ENCODE measurements at regions not wholly inside any gene's neighbourhood (a gene's known extent, or its start where the extent isn't known, plus 50 kb on each side); places are given as distances from the start of the nearest gene placed in this dataset.

- no peak for TF ChIP-seq POLR2A (IDR thresholded peaks at IDR 0.05)
- no peak for TF ChIP-seq EP300 (IDR thresholded peaks at IDR 0.05)
- no peak for TF ChIP-seq CTCF (IDR thresholded peaks at IDR 0.05)
- Histone ChIP-seq H3K27me3 (no peaks in the 10 kb centered on the region), H3K36me3 (no peaks in the 10 kb centered on the region), H3K27ac (no peak overlapping the region), H3K9me3 (no peaks in the 10 kb centered on the region), H3K4me3 (no peak overlapping the region), H3K4me1 (no peaks in the 10 kb centered on the region)
- DNase-seq = no peak
- intact Hi-C loops (cut with DNase I) = no loop called here
- 53 to 99% methylated on average over 1 of the region's 1 CpG for WGBS, 2 donors
Observed at GRCh38 chr2:104493698-104494097, 360.2 kb upstream of the POU3F3 start.

GRCh38 chr2:104501342-104501741 lies 352.6 kb upstream of the POU3F3 start:
- DNase-seq = no peak

GRCh38 chr2:104501929-104502328 lies 352.0 kb upstream of the POU3F3 start:
- 89 to 91% methylated on average over 14 of the region's 14 CpGs for whole genome bisulfite sequencing, 2 donors
- no peak for DNase-seq
- Histone ChIP-seq H3K27ac (no peak overlapping the region), H3K27me3 (peaks cover 0 to 4% (median 0%) of the 10 kb centered on the region in 3 donors), H3K9me3 (no peaks in the 10 kb centered on the region), H3K4me1 (no peaks in the 10 kb centered on the region), H3K4me3 (no peak overlapping the region), H3K36me3 (no peaks in the 10 kb centered on the region)
- intact Hi-C loops (cut with DNase I) = no loop called here
- TF ChIP-seq EP300 (IDR thresholded peaks at IDR 0.05) (no peak), POLR2AphosphoS5 (IDR thresholded peaks at IDR 0.05) (no peak), POLR2A (IDR thresholded peaks at IDR 0.05) (no peak), CTCF (IDR thresholded peaks at IDR 0.05) (no peak)

More at GRCh38 chr2:104501342-104501741, 352.6 kb upstream of the POU3F3 start:
- H3K9me3 ChIP-seq = no peaks in the 10 kb centered on the region
- peaks cover 0 to 4% (median 0%) of the 10 kb centered on the region in 3 donors for H3K27me3 ChIP-seq
- H3K27ac ChIP-seq = no peak overlapping the region
- H3K4me1 ChIP-seq = no peaks in the 10 kb centered on the region
- no peak overlapping the region for H3K4me3 ChIP-seq
- H3K36me3 ChIP-seq = no peaks in the 10 kb centered on the region
- intact Hi-C loops (cut with DNase I) = no loop called here
- TF ChIP-seq CTCF (IDR thresholded peaks at IDR 0.05) (no peak), POLR2AphosphoS5 (IDR thresholded peaks at IDR 0.05) (no peak), EP300 (IDR thresholded peaks at IDR 0.05) (no peak), POLR2A (IDR thresholded peaks at IDR 0.05) (no peak)
- WGBS, 2 donors = 90 to 93% methylated on average over 6 of the region's 6 CpGs

GRCh38 chr2:104502901-104503300 lies 351.0 kb upstream of the POU3F3 start:
- no peak for DNase-seq
- WGBS, 2 donors = 73 to 75% methylated on average over 7 of the region's 7 CpGs
- no peaks in the 10 kb centered on the region for H3K9me3 ChIP-seq
- intact Hi-C loops (cut with DNase I) = no loop called here
- no peaks in the 10 kb centered on the region for H3K4me1 ChIP-seq
- peaks cover 0 to 4% (median 0%) of the 10 kb centered on the region in 3 donors for H3K27me3 ChIP-seq
- no peaks in the 10 kb centered on the region for H3K36me3 ChIP-seq
- no peak overlapping the region for H3K4me3 ChIP-seq
- no peak overlapping the region for H3K27ac ChIP-seq
- TF ChIP-seq POLR2AphosphoS5 (IDR thresholded peaks at IDR 0.05) (no peak), EP300 (IDR thresholded peaks at IDR 0.05) (no peak), POLR2A (IDR thresholded peaks at IDR 0.05) (no peak), CTCF (IDR thresholded peaks at IDR 0.05) (no peak)

GRCh38 chr2:104504331-104505073 lies 349.4 kb upstream of the POU3F3 start:
- TF ChIP-seq POLR2A (IDR thresholded peaks at IDR 0.05) (no peak), POLR2AphosphoS5 (IDR thresholded peaks at IDR 0.05) (no peak), EP300 (IDR thresholded peaks at IDR 0.05) (no peak), CTCF (IDR thresholded peaks at IDR 0.05) (no peak)
- 53% methylated on average over 8 of the region's 8 CpGs for WGBS, 2 donors
- H3K4me1 ChIP-seq = no peaks in the 10 kb centered on the region
- H3K27ac ChIP-seq = no peak overlapping the region
- intact Hi-C loops (cut with DNase I) = no loop called here
- no peaks in the 10 kb centered on the region for H3K36me3 ChIP-seq
- DNase-seq = no peak
- peaks cover 0 to 4% (median 0%) of the 10 kb centered on the region in 3 donors for H3K27me3 ChIP-seq
- H3K9me3 ChIP-seq = no peaks in the 10 kb centered on the region
- H3K4me3 ChIP-seq = no peak overlapping the region
